ENCODE measurements at regions not wholly inside any gene's neighbourhood (a gene's known extent, or its start where the extent isn't known, plus 50 kb on each side); places are given as distances from the start of the nearest gene placed in this dataset.

GRCh38 chr17:51486885-51487520, 226.7 kb downstream of the UTP18 start:
- Histone ChIP-seq H3K9me2 (replicated peaks; ENCODE audit: low read depth, low read length) (no peaks in the 10 kb centered on the region), H3K79me2 (ENCODE audit: insufficient read depth, low read length) (no peaks in the 10 kb centered on the region), H3K27me3 (ENCODE audit: insufficient read depth, low read length, poor library complexity, severe bottlenecking) (no peaks in the 10 kb centered on the region), H3K4me3 (ENCODE audit: low read length, poor library complexity, severe bottlenecking) (no peak overlapping the region), H3F3A (ENCODE audit: low read depth) (no peaks in the 10 kb centered on the region), H3K36me3 (ENCODE audit: insufficient read depth, low read length) (no peaks in the 10 kb centered on the region), H3K4me1 (ENCODE audit: insufficient read depth, low read length, poor library complexity, severe bottlenecking) (no peaks in the 10 kb centered on the region), H2AFZ (ENCODE audit: low read length) (no peak overlapping the region), H4K20me1 (ENCODE audit: insufficient read depth, low read length, poor library complexity, severe bottlenecking) (no peaks in the 10 kb centered on the region), H3K9ac (ENCODE audit: low read depth, low read length, poor library complexity, severe bottlenecking) (no peak overlapping the region), H3K4me2 (ENCODE audit: low read depth, low read length, poor library complexity, severe bottlenecking) (no peak overlapping the region), H3K9me3 (ENCODE audit: insufficient read depth, low read depth, low read length) (0 out of 2 replicates have a peak, but pooled peaks cover 2% of the 10 kb centered on the region)
- TF ChIP-seq EZH2phosphoT487 (IDR thresholded peaks at IDR 0.05; ENCODE audit: borderline replicate concordance) (no peak), CTCF (conservative IDR thresholded peaks at IDR 0.05; ENCODE audit: low read length) (no peak)

GRCh38 chr17:51487947-51488346, 227.6 kb downstream of the UTP18 start:
- Histone ChIP-seq H3K4me1 (ENCODE audit: insufficient read depth, low read length, poor library complexity, severe bottlenecking) (no peaks in the 10 kb centered on the region), H3K36me3 (ENCODE audit: insufficient read depth, low read length) (no peaks in the 10 kb centered on the region), H3F3A (ENCODE audit: low read depth) (no peaks in the 10 kb centered on the region), H3K9me3 (ENCODE audit: insufficient read depth, low read depth, low read length) (no peaks in the 10 kb centered on the region), H4K20me1 (ENCODE audit: insufficient read depth, low read length, poor library complexity, severe bottlenecking) (no peaks in the 10 kb centered on the region), H3K79me2 (ENCODE audit: insufficient read depth, low read length) (no peaks in the 10 kb centered on the region), H3K9ac (ENCODE audit: low read depth, low read length, poor library complexity, severe bottlenecking) (no peak overlapping the region), H2AFZ (ENCODE audit: low read length) (peak overlapping the region; percentile 19; the same call in 1 of the 2 replicates), H3K27me3 (ENCODE audit: insufficient read depth, low read length, poor library complexity, severe bottlenecking) (no peaks in the 10 kb centered on the region), H3K4me3 (ENCODE audit: low read length, poor library complexity, severe bottlenecking) (no peak overlapping the region), H3K4me2 (ENCODE audit: low read depth, low read length, poor library complexity, severe bottlenecking) (no peak overlapping the region), H3K9me2 (replicated peaks; ENCODE audit: low read depth, low read length) (no peaks in the 10 kb centered on the region)
- TF ChIP-seq CTCF (conservative IDR thresholded peaks at IDR 0.05; ENCODE audit: low read length) = peak; percentile 66
- no peak for TF ChIP-seq EZH2phosphoT487 (IDR thresholded peaks at IDR 0.05; ENCODE audit: borderline replicate concordance)

GRCh38 chr17:51491416-51491815, 231.1 kb downstream of the UTP18 start:
- no peaks in the 10 kb centered on the region for H3K4me1 ChIP-seq (ENCODE audit: insufficient read depth, low read length, poor library complexity, severe bottlenecking)
- no peak overlapping the region for H3K4me2 ChIP-seq (ENCODE audit: low read depth, low read length, poor library complexity, severe bottlenecking)
- no peaks in the 10 kb centered on the region for H3F3A ChIP-seq (ENCODE audit: low read depth)
- no peaks in the 10 kb centered on the region for H3K79me2 ChIP-seq (ENCODE audit: insufficient read depth, low read length)
- H3K4me3 ChIP-seq (ENCODE audit: low read length, poor library complexity, severe bottlenecking) = no peak overlapping the region
- TF ChIP-seq CTCF (conservative IDR thresholded peaks at IDR 0.05; ENCODE audit: low read length) (no peak), EZH2phosphoT487 (IDR thresholded peaks at IDR 0.05; ENCODE audit: borderline replicate concordance) (no peak)
- H2AFZ ChIP-seq (ENCODE audit: low read length) = no peak overlapping the region
- H3K9me3 ChIP-seq (ENCODE audit: insufficient read depth, low read depth, low read length) = no peaks in the 10 kb centered on the region
- no peak overlapping the region for H3K9ac ChIP-seq (ENCODE audit: low read depth, low read length, poor library complexity, severe bottlenecking)
- no peaks in the 10 kb centered on the region for H3K9me2 ChIP-seq (replicated peaks; ENCODE audit: low read depth, low read length)
- H3K27me3 ChIP-seq (ENCODE audit: insufficient read depth, low read length, poor library complexity, severe bottlenecking) = no peaks in the 10 kb centered on the region
- no peaks in the 10 kb centered on the region for H3K36me3 ChIP-seq (ENCODE audit: insufficient read depth, low read length)
- no peaks in the 10 kb centered on the region for H4K20me1 ChIP-seq (ENCODE audit: insufficient read depth, low read length, poor library complexity, severe bottlenecking)
